BJ (cell line): ENCODE measurements at regions not wholly inside any gene's neighbourhood (a gene's known extent, or its start where the extent isn't known, plus 50 kb on each side); places are given as distances from the start of the nearest gene placed in this dataset.

ENCODE experiments used
- CTCF ChIA-PET: fragments of 350-600 bp; formaldehyde crosslinking; extraction: SDS; loops from one replicate; lab custom pipeline; 2021; ENCODE audit warnings: antibody characterized with exemption, inconsistent platforms; lab: Yijun Ruan, JAX
- POLR2A ChIA-PET: fragments of 300-600 bp; sonication (Branson Sonifier 250); formaldehyde crosslinking; extraction: SDS; loops from one replicate; lab custom pipeline; 2021; ENCODE audit warnings: antibody characterized with exemption; lab: Charles Lee
- DNase-seq: peaks from one replicate; pipeline ENCODE4 v3.0.0-alpha.2; 2011; ENCODE audit warnings: low read depth
- H3K27me3 ChIP-seq: 2 replicates; pipeline ENCODE4 v1.6.0; 2011; ENCODE audit warnings: low read length; ENCODE audit not compliant: control insufficient read depth, insufficient read depth
- H3K36me3 ChIP-seq: 2 replicates; pipeline ENCODE4 v1.5.1; 2011; ENCODE audit warnings: low read length; ENCODE audit not compliant: control insufficient read depth, insufficient read depth
- H3K4me3 ChIP-seq: 2 replicates; pipeline ENCODE4 v1.5.1; 2011; ENCODE audit warnings: low read depth, mild to moderate bottlenecking, control low read depth, low read length
- TF ChIP-seq, protein P1 (sequence below): IDR thresholded peaks from 2 replicates; pipeline ENCODE4 v1.5.1; 2011; ENCODE audit warnings: low read depth, mild to moderate bottlenecking, control low read depth, inconsistent platforms, low read length, moderate library complexity; ENCODE audit not compliant: insufficient read depth

DNA sequence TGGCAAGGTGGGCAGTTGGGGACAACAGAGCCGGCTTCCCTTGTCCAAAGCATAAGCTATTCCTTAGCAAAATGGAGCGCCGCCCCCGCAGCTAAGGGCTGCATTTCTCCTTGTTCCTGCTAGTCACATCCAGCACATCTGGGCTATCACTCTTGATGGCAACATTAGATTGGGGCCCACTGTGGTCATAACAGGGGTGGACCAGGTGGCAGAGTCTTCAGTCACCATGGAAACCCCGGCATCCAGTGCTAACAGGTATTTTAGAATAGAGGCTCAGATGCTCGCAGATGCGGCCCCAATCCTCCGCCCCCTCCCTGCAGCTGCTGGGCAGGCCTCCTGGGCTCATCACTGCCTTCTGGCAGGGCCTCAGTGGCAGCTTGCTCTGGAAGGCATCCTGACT lies 125.9 kb downstream of the GPCPD1 start:
- Histone ChIP-seq H3K27me3 (peaks cover 6% of the 10 kb centered on the region), H3K36me3 (no peaks in the 10 kb centered on the region), H3K4me3 (no peak overlapping the region)
- DNase-seq: no peak
- ChIA-PET POLR2A (no interaction called here), CTCF (interaction anchor here (1.1 kb wide), 1 partner anchor 45 kb away, joined by 3 read pairs; no protein-coding TSS in a partner anchor)
- TF ChIP-seq, protein P1, sequence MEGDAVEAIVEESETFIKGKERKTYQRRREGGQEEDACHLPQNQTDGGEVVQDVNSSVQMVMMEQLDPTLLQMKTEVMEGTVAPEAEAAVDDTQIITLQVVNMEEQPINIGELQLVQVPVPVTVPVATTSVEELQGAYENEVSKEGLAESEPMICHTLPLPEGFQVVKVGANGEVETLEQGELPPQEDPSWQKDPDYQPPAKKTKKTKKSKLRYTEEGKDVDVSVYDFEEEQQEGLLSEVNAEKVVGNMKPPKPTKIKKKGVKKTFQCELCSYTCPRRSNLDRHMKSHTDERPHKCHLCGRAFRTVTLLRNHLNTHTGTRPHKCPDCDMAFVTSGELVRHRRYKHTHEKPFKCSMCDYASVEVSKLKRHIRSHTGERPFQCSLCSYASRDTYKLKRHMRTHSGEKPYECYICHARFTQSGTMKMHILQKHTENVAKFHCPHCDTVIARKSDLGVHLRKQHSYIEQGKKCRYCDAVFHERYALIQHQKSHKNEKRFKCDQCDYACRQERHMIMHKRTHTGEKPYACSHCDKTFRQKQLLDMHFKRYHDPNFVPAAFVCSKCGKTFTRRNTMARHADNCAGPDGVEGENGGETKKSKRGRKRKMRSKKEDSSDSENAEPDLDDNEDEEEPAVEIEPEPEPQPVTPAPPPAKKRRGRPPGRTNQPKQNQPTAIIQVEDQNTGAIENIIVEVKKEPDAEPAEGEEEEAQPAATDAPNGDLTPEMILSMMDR: no peak

DNA sequence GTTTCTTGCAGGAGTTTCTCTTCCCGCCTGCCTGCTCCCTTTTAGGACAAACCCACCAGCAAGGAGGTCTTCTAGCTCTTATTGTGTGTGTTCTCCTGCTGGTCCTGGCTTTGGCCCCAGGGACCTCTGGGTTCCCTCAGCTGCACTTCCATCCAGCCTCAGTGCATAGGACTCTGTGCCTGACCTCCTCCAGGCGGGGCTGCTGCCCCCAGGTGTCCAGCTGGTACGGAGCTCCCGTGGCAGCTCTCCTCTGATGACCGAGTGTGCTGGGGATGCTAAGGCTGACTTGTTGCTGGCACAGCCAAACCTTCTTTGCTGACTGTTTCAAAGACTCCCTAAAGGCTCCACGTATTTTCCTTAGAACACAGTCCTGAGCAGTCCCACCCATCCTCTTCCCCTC lies 126.5 kb downstream of the GPCPD1 start:
- ChIA-PET POLR2A (no interaction called here), CTCF (interaction anchor here (1.1 kb wide), 1 partner anchor 45 kb away, joined by 3 read pairs; no protein-coding TSS in a partner anchor)
- Histone ChIP-seq H3K27me3 (peaks cover 6% of the 10 kb centered on the region), H3K36me3 (no peaks in the 10 kb centered on the region), H3K4me3 (no peak overlapping the region)
- TF ChIP-seq, protein P1: no peak
- DNase-seq: no peak

DNA sequence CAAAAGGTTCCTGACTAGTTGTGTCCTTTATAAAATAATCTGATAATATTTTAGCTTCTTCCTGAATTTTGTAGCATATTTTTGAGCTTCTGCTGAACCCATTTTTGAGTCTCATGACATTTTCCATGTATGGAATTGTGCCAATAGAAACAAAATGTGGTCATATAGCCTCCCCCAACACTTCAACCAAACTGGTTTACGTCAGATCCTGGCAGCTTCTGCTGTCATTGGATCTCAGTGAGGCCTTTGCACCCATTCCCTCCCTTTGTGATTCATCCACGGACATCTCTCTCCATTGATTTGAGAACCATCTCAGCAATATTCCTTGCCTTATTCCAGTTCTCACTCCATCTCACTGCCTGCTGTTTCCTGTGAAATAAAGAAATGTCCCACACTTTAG lies 128.0 kb downstream of the GPCPD1 start:
- TF ChIP-seq, protein P1: no peak

DNA sequence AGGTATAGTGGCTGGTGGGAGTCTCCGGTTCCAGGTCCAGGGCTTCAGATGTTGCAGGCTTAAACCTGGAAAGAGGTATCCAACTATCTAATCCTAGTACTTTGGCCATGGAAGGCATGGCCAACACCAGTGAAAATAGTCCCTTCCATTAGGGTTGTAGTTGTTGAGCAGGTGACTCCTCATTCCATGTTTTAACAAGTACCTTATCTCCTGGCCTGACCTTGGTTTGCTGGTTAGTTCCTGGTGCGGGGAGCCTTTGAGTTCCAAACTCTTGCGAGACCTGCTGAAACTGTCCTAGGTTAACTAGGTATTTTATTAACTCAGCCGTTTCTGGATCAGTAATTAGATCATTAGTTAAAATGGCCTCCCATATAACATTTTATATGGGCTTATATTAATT lies 128.9 kb downstream of the GPCPD1 start:
- H3K4me3 ChIP-seq: no peak overlapping the region
- CTCF ChIA-PET: no interaction called here
- DNase-seq: no peak
- POLR2A ChIA-PET: no interaction called here
- H3K36me3 ChIP-seq: no peaks in the 10 kb centered on the region
- peaks cover 6% of the 10 kb centered on the region for H3K27me3 ChIP-seq
- TF ChIP-seq, protein P1: no peak

More for the DNA sequence above, 128.0 kb downstream of the GPCPD1 start:
- POLR2A ChIA-PET: no interaction called here
- no peak for DNase-seq
- H3K27me3 ChIP-seq: peaks cover 6% of the 10 kb centered on the region
- CTCF ChIA-PET: no interaction called here
- no peak overlapping the region for H3K4me3 ChIP-seq
- H3K36me3 ChIP-seq: no peaks in the 10 kb centered on the region

GRCh38 chr20:5480824-5481600 lies 129.8 kb downstream of the GPCPD1 start:
- CTCF ChIA-PET: no interaction called here
- POLR2A ChIA-PET: no interaction called here
- no peak for DNase-seq
- Histone ChIP-seq H3K4me3 (no peak overlapping the region), H3K36me3 (no peaks in the 10 kb centered on the region), H3K27me3 (peaks cover 6% of the 10 kb centered on the region)
- TF ChIP-seq, protein P1: no peak
